GM12864 (cell line): ENCODE measurements at regions not wholly inside any gene's neighbourhood (a gene's known extent, or its start where the extent isn't known, plus 50 kb on each side); places are given as distances from the start of the nearest gene placed in this dataset.

Source experiments
- DNase-seq: peaks from one replicate; pipeline ENCODE4 v3.0.0-alpha.2; 2011; ENCODE audit warnings: low read depth
- H3K4me3 ChIP-seq: 2 replicates; pipeline ENCODE4 v1.5.1; 2011; ENCODE audit warnings: mild to moderate bottlenecking, low read depth, low read length, control low read depth
- TF ChIP-seq, protein P1 (sequence below): IDR thresholded peaks from 2 replicates; pipeline ENCODE4 v1.5.1; 2011; ENCODE audit warnings: low read depth, mild to moderate bottlenecking, moderate library complexity, low read length, control low read depth, inconsistent platforms; ENCODE audit errors: missing control alignments

DNA sequence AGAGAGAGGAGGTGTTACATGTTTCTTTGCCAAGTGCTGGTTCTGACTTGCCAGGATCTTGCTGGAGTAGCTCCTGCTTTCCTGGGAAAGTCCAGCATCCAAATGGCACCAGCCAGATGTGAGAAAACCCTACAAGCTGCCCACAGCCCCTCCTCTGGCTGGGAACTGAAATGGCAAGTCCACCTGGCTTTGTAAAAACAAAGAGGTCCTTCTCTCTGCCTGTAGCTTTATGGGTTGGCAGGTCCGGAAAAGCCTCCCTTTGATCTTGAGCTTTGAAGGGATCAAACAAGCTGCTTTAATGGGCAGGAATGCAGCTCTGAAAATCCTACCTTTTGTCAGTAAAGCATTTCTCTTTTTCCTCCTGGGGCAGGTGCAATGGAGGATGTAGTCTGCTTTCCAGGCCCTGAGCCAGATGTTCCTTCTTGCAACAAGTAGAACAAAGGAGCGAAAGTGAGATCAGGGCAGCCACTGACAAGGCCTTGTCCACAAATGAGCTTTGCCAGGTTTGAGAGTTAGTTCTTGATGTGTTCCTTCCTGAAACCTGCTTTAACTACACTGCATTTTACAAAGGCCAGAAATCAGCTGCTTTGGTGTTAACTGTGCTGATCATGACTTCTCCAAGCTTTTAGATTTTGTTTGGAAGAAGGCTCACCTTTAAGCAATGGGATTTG is 456.7 kb downstream of the ZNF608 start:
- DNase-seq, result no peak
- TF ChIP-seq, protein P1, sequence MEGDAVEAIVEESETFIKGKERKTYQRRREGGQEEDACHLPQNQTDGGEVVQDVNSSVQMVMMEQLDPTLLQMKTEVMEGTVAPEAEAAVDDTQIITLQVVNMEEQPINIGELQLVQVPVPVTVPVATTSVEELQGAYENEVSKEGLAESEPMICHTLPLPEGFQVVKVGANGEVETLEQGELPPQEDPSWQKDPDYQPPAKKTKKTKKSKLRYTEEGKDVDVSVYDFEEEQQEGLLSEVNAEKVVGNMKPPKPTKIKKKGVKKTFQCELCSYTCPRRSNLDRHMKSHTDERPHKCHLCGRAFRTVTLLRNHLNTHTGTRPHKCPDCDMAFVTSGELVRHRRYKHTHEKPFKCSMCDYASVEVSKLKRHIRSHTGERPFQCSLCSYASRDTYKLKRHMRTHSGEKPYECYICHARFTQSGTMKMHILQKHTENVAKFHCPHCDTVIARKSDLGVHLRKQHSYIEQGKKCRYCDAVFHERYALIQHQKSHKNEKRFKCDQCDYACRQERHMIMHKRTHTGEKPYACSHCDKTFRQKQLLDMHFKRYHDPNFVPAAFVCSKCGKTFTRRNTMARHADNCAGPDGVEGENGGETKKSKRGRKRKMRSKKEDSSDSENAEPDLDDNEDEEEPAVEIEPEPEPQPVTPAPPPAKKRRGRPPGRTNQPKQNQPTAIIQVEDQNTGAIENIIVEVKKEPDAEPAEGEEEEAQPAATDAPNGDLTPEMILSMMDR, result no peak
- H3K4me3 ChIP-seq, result no peak overlapping the region

DNA sequence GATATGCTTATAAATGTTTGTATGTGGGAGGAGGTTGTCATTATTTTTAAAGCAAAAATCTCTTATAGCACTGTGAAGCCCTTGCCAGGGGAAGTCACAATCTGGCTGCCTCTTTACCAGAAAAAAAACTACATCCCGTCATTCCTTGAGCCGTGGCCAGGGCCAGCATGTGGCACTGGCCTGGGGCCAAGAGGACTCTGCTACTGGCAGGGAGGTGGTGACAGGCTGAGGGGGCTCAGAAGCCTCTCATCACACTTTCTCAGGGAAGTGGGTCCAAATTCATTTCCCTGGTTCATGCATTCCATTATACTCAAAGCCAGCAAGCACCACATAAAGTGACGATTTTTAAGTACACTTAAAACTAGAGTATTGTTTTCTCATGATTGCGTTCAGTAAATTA is 457.3 kb downstream of the ZNF608 start:
- TF ChIP-seq, protein P1, result no peak
- no peak overlapping the region for H3K4me3 ChIP-seq
- DNase-seq, result no peak

- H3K4me3 ChIP-seq, result no peak overlapping the region
- TF ChIP-seq, protein P1, result no peak
- no peak for DNase-seq
Measured at GRCh38 chr5:124287813-124288212, 458.6 kb downstream of the ZNF608 start.

DNA sequence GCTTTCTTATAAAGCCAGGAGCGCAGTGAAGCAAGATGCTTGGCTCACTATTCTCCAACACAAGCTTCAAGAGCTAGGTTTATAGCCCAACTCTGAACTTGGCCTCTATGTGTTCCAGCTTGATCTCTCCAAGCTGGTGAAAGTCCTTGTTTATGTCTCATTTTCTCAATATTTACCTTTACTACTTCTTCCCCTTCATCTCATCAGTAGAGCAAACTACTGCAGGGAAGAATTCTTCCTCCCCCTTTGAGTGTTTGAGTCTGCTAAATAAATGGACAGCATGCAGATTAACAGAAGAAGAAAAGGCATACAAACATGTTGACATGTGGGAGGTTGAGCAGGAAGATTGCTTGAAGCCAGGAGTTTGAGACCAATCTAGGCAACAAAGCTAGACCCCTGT is 460.7 kb downstream of the ZNF608 start:
- TF ChIP-seq, protein P1, result no peak
- DNase-seq, result no peak
- no peak overlapping the region for H3K4me3 ChIP-seq

GRCh38 chr5:124285071-124285470 is 461.4 kb downstream of the ZNF608 start:
- H3K4me3 ChIP-seq, result no peak overlapping the region
- TF ChIP-seq, protein P1, result no peak
- DNase-seq, result no peak

DNA sequence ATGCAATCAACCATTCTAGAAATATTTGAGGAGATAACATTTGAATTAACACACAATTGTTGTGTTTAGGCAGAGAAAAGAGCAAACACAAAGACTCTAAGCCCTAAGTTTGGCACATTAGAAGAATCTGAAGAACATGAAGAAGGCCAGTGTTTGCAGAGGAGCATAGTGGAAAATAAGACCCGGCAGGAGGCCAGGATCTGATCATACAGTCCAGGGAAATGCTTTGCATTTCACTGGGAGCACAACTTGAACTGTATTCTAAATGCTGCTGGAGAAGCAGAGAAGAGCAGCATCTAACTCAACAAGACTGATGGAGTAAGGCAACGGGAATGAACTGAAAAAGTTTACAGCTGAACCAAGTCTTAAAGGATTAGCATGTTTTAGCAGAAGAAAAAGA is 463.4 kb downstream of the ZNF608 start:
- no peak for DNase-seq
- H3K4me3 ChIP-seq, result no peak overlapping the region
- TF ChIP-seq, protein P1, result no peak

- DNase-seq, result no peak
- TF ChIP-seq, protein P1, result no peak
- no peak overlapping the region for H3K4me3 ChIP-seq
Measured at GRCh38 chr5:124280079-124280478, 466.4 kb downstream of the ZNF608 start.
